HG03520 (cell line): ENCODE measurements at regions not wholly inside any gene's neighbourhood (a gene's known extent, or its start where the extent isn't known, plus 50 kb on each side); places are given as distances from the start of the nearest gene placed in this dataset.
A peak's percentile ranks its signal among the peaks of the same experiment; 100 is the strongest.

Experiments used
- ATAC-seq: cut with Tn5 transposase; IDR thresholded peaks from one replicate; pipeline ENCODE4 v1.9.1; 2021; ENCODE audit warnings: mild to moderate bottlenecking, moderate library complexity; ENCODE audit not compliant: unreplicated experiment

- ATAC-seq: no peak
Measured at GRCh38 chr5:5665225-5666075, 243.0 kb downstream of the ICE1 start.

GRCh38 chr5:5658889-5659465 is 236.5 kb downstream of the ICE1 start:
- ATAC-seq: no peak

GRCh38 chr5:5658226-5658625 is 235.7 kb downstream of the ICE1 start:
- peak; percentile 48 for ATAC-seq

- ATAC-seq: no peak
Measured at GRCh38 chr5:5652181-5652580, 229.7 kb downstream of the ICE1 start.

GRCh38 chr5:5650949-5651348 is 228.5 kb downstream of the ICE1 start:
- ATAC-seq: no peak

GRCh38 chr5:5650242-5650641 is 227.8 kb downstream of the ICE1 start:
- no peak for ATAC-seq

- ATAC-seq: no peak
Measured at GRCh38 chr5:5649641-5650040, 227.2 kb downstream of the ICE1 start.

GRCh38 chr5:5648694-5649093 is 226.2 kb downstream of the ICE1 start:
- ATAC-seq: no peak

GRCh38 chr5:5645891-5646290 is 223.4 kb downstream of the ICE1 start:
- ATAC-seq: no peak

- ATAC-seq: no peak
Measured at GRCh38 chr5:5645198-5645597, 222.7 kb downstream of the ICE1 start.

GRCh38 chr5:5644249-5644648 is 221.8 kb downstream of the ICE1 start:
- no peak for ATAC-seq

GRCh38 chr5:5643481-5643880 is 221.0 kb downstream of the ICE1 start:
- no peak for ATAC-seq

- ATAC-seq: no peak
Measured at GRCh38 chr5:5638211-5638610, 215.7 kb downstream of the ICE1 start.

GRCh38 chr5:5637173-5637572 is 214.7 kb downstream of the ICE1 start:
- no peak for ATAC-seq

- no peak for ATAC-seq
Measured at GRCh38 chr5:5634817-5635216, 212.3 kb downstream of the ICE1 start.

- ATAC-seq: no peak
Measured at GRCh38 chr5:5633579-5633978, 211.1 kb downstream of the ICE1 start.

GRCh38 chr5:5632678-5633077 is 210.2 kb downstream of the ICE1 start:
- no peak for ATAC-seq

GRCh38 chr5:5629607-5629978 is 207.1 kb downstream of the ICE1 start:
- no peak for ATAC-seq

- ATAC-seq: no peak
Measured at GRCh38 chr5:5628866-5629606, 206.6 kb downstream of the ICE1 start.

- ATAC-seq: no peak
Measured at GRCh38 chr5:5626412-5626811, 203.9 kb downstream of the ICE1 start.

GRCh38 chr5:5625491-5625890 is 203.0 kb downstream of the ICE1 start:
- no peak for ATAC-seq

- ATAC-seq: no peak
Measured at GRCh38 chr5:5623397-5623796, 200.9 kb downstream of the ICE1 start.
